Right lobe of liver (tissue), 4 donors: ENCODE measurements at regions not wholly inside any gene's neighbourhood (a gene's known extent, or its start where the extent isn't known, plus 50 kb on each side); places are given as distances from the start of the nearest gene placed in this dataset.

Source experiments
- CTCF ChIP-seq, 4 donors: fragments of 200-600 bp in 3 of 4; fragments of 450-650 bp in 1 of 4; IDR thresholded peaks; one replicate each; pipeline versions ENCODE4 v1.5.1 to v1.8.0; 2016 to 2022; ENCODE audit warnings: antibody characterized with exemption in 4 of 4, mild to moderate bottlenecking in 2 of 4
- POLR2A ChIP-seq: fragments of 450-650 bp; IDR thresholded peaks from one replicate; pipeline ENCODE4 v1.6.1; 2017; ENCODE audit warnings: antibody characterized with exemption, mild to moderate bottlenecking
- donor health status: DM: no; HTN: no; CAD: no.
- donor health status: DM: no; HTN: no; CAD: no.
- donor health status: DM: no; HTN: yes; CAD: no.

GRCh38 chr3:194860725-194861124 lies 175.0 kb downstream of the FAM43A start:
- TF ChIP-seq CTCF (IDR thresholded peaks at IDR 0.05) (no peak), POLR2A (no peak)
